ENCODE measurements at regions not wholly inside any gene's neighbourhood (a gene's known extent, or its start where the extent isn't known, plus 50 kb on each side); places are given as distances from the start of the nearest gene placed in this dataset.

DNA sequence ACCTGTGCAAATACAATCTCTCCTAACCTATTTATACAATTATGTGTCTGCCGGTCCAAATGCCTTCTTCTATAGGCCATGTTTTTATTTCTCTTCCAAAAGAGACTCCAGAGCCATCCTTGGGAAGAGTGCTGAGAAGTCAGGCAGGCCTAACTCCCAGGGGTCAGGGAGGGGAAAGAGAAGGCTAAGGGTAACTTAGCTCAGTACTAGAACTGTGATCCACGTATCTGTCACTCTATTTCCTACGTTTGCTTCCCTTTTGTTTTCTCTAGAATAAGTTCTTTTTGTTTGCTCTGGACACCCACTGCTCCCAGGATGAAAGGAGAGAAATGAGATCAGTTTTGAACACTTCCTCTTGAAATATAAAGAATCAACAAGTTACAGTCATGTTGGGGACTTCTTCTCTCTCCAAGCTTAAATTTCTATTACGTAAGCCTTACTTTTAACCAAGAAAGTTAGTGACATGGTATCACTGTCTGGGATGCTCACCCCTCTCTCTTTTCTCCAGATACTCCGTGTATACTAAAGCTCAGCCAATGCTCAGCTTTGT, 79.2 kb downstream of the DAD1 start (continued):
- TF ChIP-seq IKZF2 (IDR thresholded peaks at IDR 0.05), result peak; percentile 75 to 82; a peak in 3 of 4 replicates
- TF ChIP-seq, protein P1, sequence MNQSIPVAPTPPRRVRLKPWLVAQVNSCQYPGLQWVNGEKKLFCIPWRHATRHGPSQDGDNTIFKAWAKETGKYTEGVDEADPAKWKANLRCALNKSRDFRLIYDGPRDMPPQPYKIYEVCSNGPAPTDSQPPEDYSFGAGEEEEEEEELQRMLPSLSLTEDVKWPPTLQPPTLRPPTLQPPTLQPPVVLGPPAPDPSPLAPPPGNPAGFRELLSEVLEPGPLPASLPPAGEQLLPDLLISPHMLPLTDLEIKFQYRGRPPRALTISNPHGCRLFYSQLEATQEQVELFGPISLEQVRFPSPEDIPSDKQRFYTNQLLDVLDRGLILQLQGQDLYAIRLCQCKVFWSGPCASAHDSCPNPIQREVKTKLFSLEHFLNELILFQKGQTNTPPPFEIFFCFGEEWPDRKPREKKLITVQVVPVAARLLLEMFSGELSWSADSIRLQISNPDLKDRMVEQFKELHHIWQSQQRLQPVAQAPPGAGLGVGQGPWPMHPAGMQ (IDR thresholded peaks at IDR 0.05; ENCODE audit: borderline replicate concordance), result no peak
- TF ChIP-seq, protein P2, sequence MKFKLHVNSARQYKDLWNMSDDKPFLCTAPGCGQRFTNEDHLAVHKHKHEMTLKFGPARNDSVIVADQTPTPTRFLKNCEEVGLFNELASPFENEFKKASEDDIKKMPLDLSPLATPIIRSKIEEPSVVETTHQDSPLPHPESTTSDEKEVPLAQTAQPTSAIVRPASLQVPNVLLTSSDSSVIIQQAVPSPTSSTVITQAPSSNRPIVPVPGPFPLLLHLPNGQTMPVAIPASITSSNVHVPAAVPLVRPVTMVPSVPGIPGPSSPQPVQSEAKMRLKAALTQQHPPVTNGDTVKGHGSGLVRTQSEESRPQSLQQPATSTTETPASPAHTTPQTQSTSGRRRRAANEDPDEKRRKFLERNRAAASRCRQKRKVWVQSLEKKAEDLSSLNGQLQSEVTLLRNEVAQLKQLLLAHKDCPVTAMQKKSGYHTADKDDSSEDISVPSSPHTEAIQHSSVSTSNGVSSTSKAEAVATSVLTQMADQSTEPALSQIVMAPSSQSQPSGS (IDR thresholded peaks at IDR 0.05; ENCODE audit: low read length), result peak; percentile 87
- TF ChIP-seq, protein P3, sequence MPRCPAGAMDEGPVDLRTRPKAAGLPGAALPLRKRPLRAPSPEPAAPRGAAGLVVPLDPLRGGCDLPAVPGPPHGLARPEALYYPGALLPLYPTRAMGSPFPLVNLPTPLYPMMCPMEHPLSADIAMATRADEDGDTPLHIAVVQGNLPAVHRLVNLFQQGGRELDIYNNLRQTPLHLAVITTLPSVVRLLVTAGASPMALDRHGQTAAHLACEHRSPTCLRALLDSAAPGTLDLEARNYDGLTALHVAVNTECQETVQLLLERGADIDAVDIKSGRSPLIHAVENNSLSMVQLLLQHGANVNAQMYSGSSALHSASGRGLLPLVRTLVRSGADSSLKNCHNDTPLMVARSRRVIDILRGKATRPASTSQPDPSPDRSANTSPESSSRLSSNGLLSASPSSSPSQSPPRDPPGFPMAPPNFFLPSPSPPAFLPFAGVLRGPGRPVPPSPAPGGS (IDR thresholded peaks at IDR 0.05; ENCODE audit: borderline replicate concordance, insufficient read depth, low read depth, low read length, poor library complexity, severe bottlenecking), result peak; percentile 7
- TF ChIP-seq, protein P4, sequence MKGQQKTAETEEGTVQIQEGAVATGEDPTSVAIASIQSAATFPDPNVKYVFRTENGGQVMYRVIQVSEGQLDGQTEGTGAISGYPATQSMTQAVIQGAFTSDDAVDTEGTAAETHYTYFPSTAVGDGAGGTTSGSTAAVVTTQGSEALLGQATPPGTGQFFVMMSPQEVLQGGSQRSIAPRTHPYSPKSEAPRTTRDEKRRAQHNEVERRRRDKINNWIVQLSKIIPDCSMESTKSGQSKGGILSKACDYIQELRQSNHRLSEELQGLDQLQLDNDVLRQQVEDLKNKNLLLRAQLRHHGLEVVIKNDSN (IDR thresholded peaks at IDR 0.05; ENCODE audit: borderline replicate concordance, extremely low read length, insufficient read depth, low read depth, low read length), result no peak
- 0 out of 2 replicates have a peak, but pooled peaks have one; percentile 3 for TF ChIP-seq SMC3 (IDR thresholded peaks at IDR 0.05; ENCODE audit: borderline replicate concordance, low read length)
- peak; percentile 5; the same call in 1 of the 2 replicates for TF ChIP-seq MTA2 (IDR thresholded peaks at IDR 0.05; ENCODE audit: low read depth)
- TF ChIP-seq POLR2AphosphoS5 (IDR thresholded peaks at IDR 0.05; ENCODE audit: low read length), result peak; percentile 14; the same call in 1 of the 2 replicates
- TF ChIP-seq BCL11A (IDR thresholded peaks at IDR 0.05; ENCODE audit: low read depth, low read length), result peak; percentile 36; the same call in 1 of the 2 replicates
- no peak for TF ChIP-seq NRF1 (conservative IDR thresholded peaks at IDR 0.05; ENCODE audit: low read depth, low read length)
- no peak for TF ChIP-seq FOXK2 (IDR thresholded peaks at IDR 0.05)
- no peak for TF ChIP-seq SUPT20H (IDR thresholded peaks at IDR 0.05; ENCODE audit: borderline replicate concordance, control insufficient read depth, low read depth, low read length)
- 0 out of 2 replicates have a peak, but pooled peaks have one; percentile 8 for TF ChIP-seq DPF2 (IDR thresholded peaks at IDR 0.05)
- TF ChIP-seq YBX1 (IDR thresholded peaks at IDR 0.05), result 0 out of 2 replicates have a peak, but pooled peaks have one; percentile 29
- TF ChIP-seq RCOR1 (conservative IDR thresholded peaks at IDR 0.05; ENCODE audit: low read depth, low read length), result 0 out of 2 replicates have a peak, but pooled peaks have one; percentile 35
- TF ChIP-seq SUZ12 (IDR thresholded peaks at IDR 0.05; ENCODE audit: unreplicated experiment), result no peak
- 0 out of 2 replicates have a peak, but pooled peaks have one; percentile 46 for TF ChIP-seq STAT1 (conservative IDR thresholded peaks at IDR 0.05)
- peak; percentile 97 for TF ChIP-seq MEF2B (IDR thresholded peaks at IDR 0.05; ENCODE audit: partially characterized antibody, poor library complexity, severe bottlenecking)
- 0 out of 2 replicates have a peak, but pooled peaks have one; percentile 10 for TF ChIP-seq CBFB (IDR thresholded peaks at IDR 0.05; ENCODE audit: low read depth)
- 0 out of 2 replicates have a peak, but pooled peaks have one; percentile 51 for TF ChIP-seq STAT3 (IDR thresholded peaks at IDR 0.05; ENCODE audit: low read depth, low read length)
- TF ChIP-seq MXI1 (IDR thresholded peaks at IDR 0.05; ENCODE audit: low read depth, low read length), result 0 out of 2 replicates have a peak, but pooled peaks have one; percentile 6
- TF ChIP-seq, protein P5, sequence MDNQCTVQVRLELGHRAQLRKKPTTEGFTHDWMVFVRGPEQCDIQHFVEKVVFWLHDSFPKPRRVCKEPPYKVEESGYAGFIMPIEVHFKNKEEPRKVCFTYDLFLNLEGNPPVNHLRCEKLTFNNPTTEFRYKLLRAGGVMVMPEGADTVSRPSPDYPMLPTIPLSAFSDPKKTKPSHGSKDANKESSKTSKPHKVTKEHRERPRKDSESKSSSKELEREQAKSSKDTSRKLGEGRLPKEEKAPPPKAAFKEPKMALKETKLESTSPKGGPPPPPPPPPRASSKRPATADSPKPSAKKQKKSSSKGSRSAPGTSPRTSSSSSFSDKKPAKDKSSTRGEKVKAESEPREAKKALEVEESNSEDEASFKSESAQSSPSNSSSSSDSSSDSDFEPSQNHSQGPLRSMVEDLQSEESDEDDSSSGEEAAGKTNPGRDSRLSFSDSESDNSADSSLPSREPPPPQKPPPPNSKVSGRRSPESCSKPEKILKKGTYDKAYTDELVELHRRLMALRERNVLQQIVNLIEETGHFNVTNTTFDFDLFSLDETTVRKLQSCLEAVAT (IDR thresholded peaks at IDR 0.05), result peak; percentile 11
